ENCODE measurements at regions not wholly inside any gene's neighbourhood (a gene's known extent, or its start where the extent isn't known, plus 50 kb on each side); places are given as distances from the start of the nearest gene placed in this dataset.

- H3K27ac ChIP-seq = no peak overlapping the region
- no peaks in the 10 kb centered on the region for H3K4me1 ChIP-seq (ENCODE audit: insufficient read depth)
- TF ChIP-seq EP300 (IDR thresholded peaks at IDR 0.05) = no peak
- no peak for TF ChIP-seq POLR2A (IDR thresholded peaks at IDR 0.05)
- no peak for TF ChIP-seq CTCF (IDR thresholded peaks at IDR 0.05)
- DNase-seq = no peak
- H3K9me3 ChIP-seq = no peaks in the 10 kb centered on the region
- intact Hi-C loops (cut with DNase I) = no loop called here
- 78 to 88% (median 83%) methylated on average over 2 of the region's 2 CpGs for WGBS, 3 donors
- no peaks in the 10 kb centered on the region for H3K27me3 ChIP-seq
- H3K4me3 ChIP-seq = no peak overlapping the region
- no peaks in the 10 kb centered on the region for H3K36me3 ChIP-seq
These were observed 183.8 kb upstream of the SOX9 start for GRCh38 chr17:71936977-71937376.

GRCh38 chr17:71937914-71938313 lies 182.9 kb upstream of the SOX9 start:
- H3K27me3 ChIP-seq = no peaks in the 10 kb centered on the region
- no peaks in the 10 kb centered on the region for H3K4me1 ChIP-seq (ENCODE audit: insufficient read depth)
- TF ChIP-seq CTCF (IDR thresholded peaks at IDR 0.05) = no peak
- no peak for TF ChIP-seq EP300 (IDR thresholded peaks at IDR 0.05)
- TF ChIP-seq POLR2A (IDR thresholded peaks at IDR 0.05) = no peak
- DNase-seq = no peak
- intact Hi-C loops (cut with DNase I) = no loop called here
- 45 to 65% (median 52%) methylated on average over 2 of the region's 2 CpGs for WGBS, 3 donors
- no peaks in the 10 kb centered on the region for H3K9me3 ChIP-seq
- no peak overlapping the region for H3K4me3 ChIP-seq
- no peaks in the 10 kb centered on the region for H3K36me3 ChIP-seq
- H3K27ac ChIP-seq = no peak overlapping the region

- Histone ChIP-seq H3K4me3 (no peak overlapping the region), H3K9me3 (no peaks in the 10 kb centered on the region), H3K4me1 (ENCODE audit: insufficient read depth) (no peaks in the 10 kb centered on the region), H3K27me3 (no peaks in the 10 kb centered on the region), H3K27ac (no peak overlapping the region), H3K36me3 (no peaks in the 10 kb centered on the region)
- DNase-seq = no peak
- intact Hi-C loops (cut with DNase I) = no loop called here
- TF ChIP-seq POLR2A (IDR thresholded peaks at IDR 0.05) (no peak), EP300 (IDR thresholded peaks at IDR 0.05) (no peak), CTCF (IDR thresholded peaks at IDR 0.05) (no peak)
- WGBS, 3 donors = 64 to 73% (median 65%) methylated on average over 9 of the region's 9 CpGs
These were observed 182.3 kb upstream of the SOX9 start for GRCh38 chr17:71938340-71939010.

GRCh38 chr17:71941920-71942319 lies 178.9 kb upstream of the SOX9 start:
- Histone ChIP-seq H3K36me3 (no peaks in the 10 kb centered on the region), H3K9me3 (no peaks in the 10 kb centered on the region), H3K4me3 (no peak overlapping the region), H3K27me3 (no peaks in the 10 kb centered on the region), H3K27ac (no peak overlapping the region), H3K4me1 (ENCODE audit: insufficient read depth) (no peaks in the 10 kb centered on the region)
- TF ChIP-seq CTCF (IDR thresholded peaks at IDR 0.05) = no peak
- no peak for TF ChIP-seq POLR2A (IDR thresholded peaks at IDR 0.05)
- TF ChIP-seq EP300 (IDR thresholded peaks at IDR 0.05) = no peak
- no peak for DNase-seq
- intact Hi-C loops (cut with DNase I) = no loop called here
- 53 to 74% (median 59%) methylated on average over 2 of the region's 2 CpGs for WGBS, 3 donors

All from ovary (tissue), 7 donors.